ENCODE measurements at regions not wholly inside any gene's neighbourhood (a gene's known extent, or its start where the extent isn't known, plus 50 kb on each side); places are given as distances from the start of the nearest gene placed in this dataset.
"Not testable (repeated sequence)": the region's sequence is repeated elsewhere in the genome, so short reads cannot be mapped to it uniquely, and the experiment has no call there.

GRCh38 chr6:139883776-139884175, 509.3 kb upstream of the CITED2 start:
- no peak for DNase-seq (ENCODE audit: low spot score)

GRCh38 chr6:139882977-139883728, 508.7 kb upstream of the CITED2 start:
- no peak for DNase-seq (ENCODE audit: low spot score)

GRCh38 chr6:139882234-139882633, 507.8 kb upstream of the CITED2 start:
- DNase-seq (ENCODE audit: low spot score), result no peak

GRCh38 chr6:139881728-139882211, 507.3 kb upstream of the CITED2 start:
- DNase-seq (ENCODE audit: low spot score), result peak; percentile 34

- DNase-seq (ENCODE audit: low spot score), result no peak
Measured at GRCh38 chr6:139881236-139881635, 506.8 kb upstream of the CITED2 start.

GRCh38 chr6:139879823-139880356, 505.4 kb upstream of the CITED2 start:
- no peak for DNase-seq (ENCODE audit: low spot score)

GRCh38 chr6:139879241-139879640, 504.8 kb upstream of the CITED2 start:
- not testable (repeated sequence) for DNase-seq (ENCODE audit: low spot score)

- no peak for DNase-seq (ENCODE audit: low spot score)
Measured at GRCh38 chr6:139877828-139878405, 503.5 kb upstream of the CITED2 start.

GRCh38 chr6:139872665-139873064, 498.2 kb upstream of the CITED2 start:
- no peak for DNase-seq (ENCODE audit: low spot score)

- no peak for DNase-seq (ENCODE audit: low spot score)
Measured at GRCh38 chr6:139871803-139872510, 497.5 kb upstream of the CITED2 start.

- no peak for DNase-seq (ENCODE audit: low spot score)
Measured at GRCh38 chr6:139871165-139871710, 496.8 kb upstream of the CITED2 start.

GRCh38 chr6:139868576-139868975, 494.1 kb upstream of the CITED2 start:
- DNase-seq (ENCODE audit: low spot score), result no peak

GRCh38 chr6:139863964-139864363, 489.5 kb upstream of the CITED2 start:
- no peak for DNase-seq (ENCODE audit: low spot score)

GRCh38 chr6:139863346-139863745, 488.9 kb upstream of the CITED2 start:
- no peak for DNase-seq (ENCODE audit: low spot score)

- no peak for DNase-seq (ENCODE audit: low spot score)
Measured at GRCh38 chr6:139862311-139862710, 487.9 kb upstream of the CITED2 start.

GRCh38 chr6:139860203-139860602, 485.8 kb upstream of the CITED2 start:
- no peak for DNase-seq (ENCODE audit: low spot score)

- no peak for DNase-seq (ENCODE audit: low spot score)
Measured at GRCh38 chr6:139858429-139858828, 484.0 kb upstream of the CITED2 start.

- no peak for DNase-seq (ENCODE audit: low spot score)
Measured at GRCh38 chr6:139857143-139857542, 482.7 kb upstream of the CITED2 start.

- DNase-seq (ENCODE audit: low spot score), result no peak
Measured at GRCh38 chr6:139856562-139856961, 482.1 kb upstream of the CITED2 start.

GRCh38 chr6:139855671-139856311, 481.3 kb upstream of the CITED2 start:
- no peak for DNase-seq (ENCODE audit: low spot score)

GRCh38 chr6:139853302-139853992, 479.0 kb upstream of the CITED2 start:
- DNase-seq (ENCODE audit: low spot score), result no peak
